ENCODE measurements at regions not wholly inside any gene's neighbourhood (a gene's known extent, or its start where the extent isn't known, plus 50 kb on each side); places are given as distances from the start of the nearest gene placed in this dataset.
A peak's percentile ranks its signal among the peaks of the same experiment; 100 is the strongest.

DNA sequence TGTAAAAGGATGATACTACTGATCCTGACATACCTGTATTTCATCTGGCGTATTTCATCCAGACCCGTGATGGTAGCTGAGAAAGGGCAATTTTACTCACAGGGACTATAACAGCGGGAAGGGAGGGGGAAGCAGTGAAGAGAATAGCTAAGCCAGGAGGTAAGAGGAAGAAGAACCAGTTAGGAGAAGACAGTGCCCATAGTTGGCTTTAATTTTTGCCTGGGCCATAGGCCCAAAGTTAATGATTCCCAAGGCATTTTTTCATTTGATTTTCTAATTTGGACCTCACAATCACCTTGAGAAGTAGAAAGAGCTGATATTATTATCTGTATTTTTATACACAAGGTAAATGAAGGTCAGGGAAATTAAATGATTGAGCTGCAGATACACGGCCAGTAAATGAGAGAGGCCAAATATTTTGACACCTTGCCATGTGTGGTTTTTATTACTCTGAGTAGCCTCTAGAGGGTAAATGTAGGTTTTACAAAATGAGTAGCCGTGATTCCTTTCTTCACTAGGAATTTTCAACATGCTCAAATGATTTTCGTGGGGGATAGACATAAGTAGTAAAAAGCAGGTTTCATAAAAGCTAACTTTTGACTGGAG lies 382.2 kb downstream of the FUT8 start:
- DNase-seq (ENCODE audit: low read depth) = no peak

- no peak for DNase-seq (ENCODE audit: low read depth)
Observed at GRCh38 chr14:65798216-65798615, 385.7 kb downstream of the FUT8 start.

DNA sequence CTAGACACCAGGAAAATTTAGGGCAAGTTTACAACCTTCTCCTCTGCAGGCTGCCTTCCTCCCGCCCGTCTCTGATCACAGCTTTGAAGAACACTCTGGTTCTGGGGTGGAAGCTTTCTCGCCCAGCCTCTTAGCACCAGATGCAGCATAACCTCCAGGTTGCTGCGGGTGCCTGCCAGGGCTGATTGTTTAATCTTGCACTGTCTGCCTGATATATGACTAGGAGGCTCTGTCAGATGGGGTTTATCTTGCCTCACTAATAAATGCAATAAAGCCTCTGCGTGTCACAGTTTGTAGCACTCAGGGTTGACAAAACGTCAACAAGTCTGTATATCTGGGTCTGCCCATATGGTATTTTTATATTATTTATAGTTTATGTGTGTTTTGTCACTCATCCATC lies 388.2 kb downstream of the FUT8 start:
- DNase-seq (ENCODE audit: low read depth) = no peak

- no peak for DNase-seq (ENCODE audit: low read depth)
Observed at GRCh38 chr14:65802196-65802595, 389.7 kb downstream of the FUT8 start.

- DNase-seq (ENCODE audit: low read depth) = no peak
Observed at GRCh38 chr14:65803885-65804284, 391.4 kb downstream of the FUT8 start.

DNA sequence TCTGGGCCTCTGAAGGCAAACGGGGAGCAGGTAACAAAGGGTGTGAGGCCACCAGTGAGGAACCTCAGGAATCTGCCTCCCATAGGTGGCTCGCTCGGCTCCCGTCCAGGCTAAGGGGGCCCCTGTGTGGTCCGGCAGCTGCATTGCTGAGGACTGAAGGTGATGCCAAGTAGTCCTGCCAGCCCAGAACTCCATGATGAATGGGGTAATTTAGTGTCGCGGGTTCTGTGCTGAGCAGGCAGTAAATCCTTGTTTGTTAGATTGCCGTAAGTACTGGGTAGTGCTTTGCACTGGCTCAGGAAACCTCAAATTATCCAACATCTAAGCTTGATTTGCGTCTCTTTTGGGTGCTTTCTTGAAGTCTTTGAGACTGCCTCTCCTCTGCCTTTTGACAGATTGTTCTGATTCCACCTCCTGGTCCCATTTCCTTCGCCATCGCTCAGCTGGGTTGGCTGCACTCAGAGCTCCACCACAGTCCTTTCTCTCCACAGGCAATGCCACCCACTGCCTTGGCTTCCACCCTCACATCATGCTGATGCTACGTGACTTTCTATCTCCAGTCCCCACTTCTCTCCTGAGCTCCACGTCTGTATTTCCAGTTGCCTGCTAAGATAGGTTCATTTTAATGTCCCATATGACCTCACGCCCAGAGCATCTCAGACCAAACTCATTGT lies 392.0 kb downstream of the FUT8 start:
- DNase-seq (ENCODE audit: low read depth) = no peak

DNA sequence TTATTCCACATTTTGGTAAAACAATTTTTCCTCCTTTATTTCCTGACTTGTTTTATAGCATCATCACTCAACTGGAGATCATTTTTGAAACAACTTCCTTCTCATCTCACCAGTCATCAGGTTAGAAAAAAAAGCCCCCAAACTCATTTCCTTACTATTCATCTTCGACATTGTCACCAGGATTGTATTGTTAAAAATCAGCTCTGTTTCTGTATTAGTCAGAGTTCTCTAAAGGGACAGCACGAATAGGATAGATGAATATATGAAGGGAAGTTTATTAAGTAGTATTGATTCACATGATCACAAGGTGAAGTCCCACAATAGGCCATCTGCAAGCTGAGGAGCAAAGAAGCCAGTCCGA lies 392.6 kb downstream of the FUT8 start:
- DNase-seq (ENCODE audit: low read depth) = no peak

DNA sequence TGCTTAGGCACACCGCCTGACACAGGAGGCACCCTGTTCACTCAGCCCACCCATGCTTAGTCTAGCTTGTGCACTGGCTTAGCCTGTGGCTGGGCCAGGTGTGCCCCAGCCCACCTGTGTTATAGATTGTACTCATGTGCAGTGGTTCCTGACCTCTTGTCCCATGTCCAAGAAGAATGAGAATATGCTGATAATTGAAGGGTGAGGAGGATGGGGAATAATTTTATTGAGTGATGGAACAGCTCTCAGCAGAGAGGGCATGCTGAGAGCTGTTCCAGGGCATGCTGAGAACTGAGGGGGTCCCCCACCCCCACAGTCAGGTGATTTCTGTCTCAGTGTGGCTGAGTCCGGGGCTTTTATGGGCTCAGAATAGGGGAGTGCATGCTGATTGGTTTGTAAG lies 395.9 kb downstream of the FUT8 start:
- no peak for DNase-seq (ENCODE audit: low read depth)

DNA sequence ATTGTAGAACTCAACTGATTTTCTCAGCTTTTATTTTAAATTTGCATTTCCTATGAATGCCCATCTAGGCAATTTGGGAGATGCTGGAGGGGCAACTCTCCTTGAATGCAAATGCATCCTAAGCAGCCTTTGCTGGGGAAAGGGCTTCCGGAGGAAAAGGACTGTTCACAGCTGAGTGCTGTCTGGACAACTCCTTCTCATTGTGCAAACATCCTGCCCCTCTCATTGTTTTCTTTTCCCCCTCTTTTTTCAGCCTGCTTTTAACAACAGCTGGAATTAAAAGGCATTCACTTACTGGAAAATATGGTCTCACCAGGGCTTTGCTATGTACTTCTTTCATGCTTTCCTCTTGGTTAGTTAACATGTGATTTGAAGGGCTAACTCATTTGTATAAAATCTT lies 397.8 kb downstream of the FUT8 start:
- DNase-seq (ENCODE audit: low read depth) = no peak

- DNase-seq (ENCODE audit: low read depth) = no peak
Observed at GRCh38 chr14:65813760-65814384, 401.3 kb downstream of the FUT8 start.

GRCh38 chr14:65815127-65815526 lies 402.6 kb downstream of the FUT8 start:
- no peak for DNase-seq (ENCODE audit: low read depth)

GRCh38 chr14:65817011-65817410 lies 404.5 kb downstream of the FUT8 start:
- no peak for DNase-seq (ENCODE audit: low read depth)

- no peak for DNase-seq (ENCODE audit: low read depth)
Observed at GRCh38 chr14:65819569-65819968, 407.0 kb downstream of the FUT8 start.

DNA sequence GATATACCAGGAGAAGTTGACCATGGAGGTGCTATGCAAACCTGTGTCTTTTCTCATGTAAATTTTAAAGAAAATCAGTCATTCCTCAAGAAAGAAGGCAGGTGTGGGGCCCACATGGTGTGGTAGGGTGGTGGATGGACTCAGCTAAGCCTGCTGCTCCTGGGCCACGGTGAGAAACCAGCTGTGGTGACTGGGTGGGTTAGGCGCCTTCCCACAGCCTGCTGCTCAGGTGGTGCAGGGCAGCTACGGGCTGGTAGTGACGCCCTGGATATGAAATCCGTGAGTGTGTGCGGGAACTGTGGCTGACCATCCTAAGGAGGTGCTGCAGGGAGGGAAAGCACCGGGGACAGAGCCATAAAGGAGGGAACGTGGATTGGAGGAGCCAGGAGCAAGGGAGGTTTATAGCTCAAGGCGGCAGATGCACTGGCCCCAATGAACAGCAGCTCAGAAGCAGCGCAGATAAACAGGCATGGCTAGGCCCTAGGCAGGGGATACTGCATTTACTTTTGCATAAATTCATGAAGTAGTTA lies 408.8 kb downstream of the FUT8 start:
- DNase-seq (ENCODE audit: low read depth) = no peak

GRCh38 chr14:65824285-65824977 lies 411.9 kb downstream of the FUT8 start:
- peak; percentile 5 for DNase-seq (ENCODE audit: low read depth)

- DNase-seq (ENCODE audit: low read depth) = no peak
Observed at GRCh38 chr14:65824978-65825299, 412.4 kb downstream of the FUT8 start.

DNA sequence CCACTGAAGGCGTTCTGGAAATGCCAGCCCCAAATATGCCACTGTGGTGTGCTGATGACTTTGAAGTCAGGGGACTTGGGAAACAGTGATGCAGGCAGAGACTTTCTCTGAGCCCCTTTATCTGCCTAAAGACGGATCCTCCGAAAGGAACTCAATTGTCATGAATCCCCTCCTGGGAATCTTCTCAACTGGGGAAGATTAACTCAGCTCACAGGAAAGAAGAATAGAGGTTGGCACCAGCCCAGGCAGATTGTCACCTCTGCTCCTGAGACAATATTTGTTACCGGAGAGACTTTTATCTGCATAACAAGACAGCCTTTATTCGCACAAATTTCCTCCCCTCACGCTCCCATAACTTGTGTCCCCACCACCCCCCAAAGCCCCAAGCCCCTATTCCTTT lies 414.4 kb downstream of the FUT8 start:
- DNase-seq (ENCODE audit: low read depth) = no peak

DNA sequence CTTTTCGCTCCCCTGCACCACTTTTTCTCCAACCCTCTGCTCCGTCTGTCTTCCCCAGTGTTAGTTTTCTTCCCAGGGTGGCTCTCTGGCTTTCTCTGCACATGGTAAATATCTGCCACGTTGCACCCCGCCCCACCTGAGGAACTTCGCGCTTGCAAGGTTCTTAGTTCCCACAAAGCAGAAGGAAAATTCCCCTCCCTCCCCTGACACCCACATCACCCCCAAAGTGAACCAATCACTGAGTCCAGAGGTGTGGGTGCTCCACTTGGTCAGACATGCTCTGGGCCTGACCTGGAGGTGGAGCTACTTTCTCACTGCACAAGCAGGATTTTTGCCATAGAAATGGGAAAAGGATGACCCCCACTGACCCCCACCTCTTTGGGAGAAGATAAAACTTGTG lies 415.0 kb downstream of the FUT8 start:
- no peak for DNase-seq (ENCODE audit: low read depth)

GRCh38 chr14:65828396-65828795 lies 415.9 kb downstream of the FUT8 start:
- DNase-seq (ENCODE audit: low read depth) = no peak

- DNase-seq (ENCODE audit: low read depth) = no peak
Observed at GRCh38 chr14:65832431-65833266, 420.1 kb downstream of the FUT8 start.

GRCh38 chr14:65833267-65833880 lies 420.8 kb downstream of the FUT8 start:
- DNase-seq (ENCODE audit: low read depth) = no peak

DNA sequence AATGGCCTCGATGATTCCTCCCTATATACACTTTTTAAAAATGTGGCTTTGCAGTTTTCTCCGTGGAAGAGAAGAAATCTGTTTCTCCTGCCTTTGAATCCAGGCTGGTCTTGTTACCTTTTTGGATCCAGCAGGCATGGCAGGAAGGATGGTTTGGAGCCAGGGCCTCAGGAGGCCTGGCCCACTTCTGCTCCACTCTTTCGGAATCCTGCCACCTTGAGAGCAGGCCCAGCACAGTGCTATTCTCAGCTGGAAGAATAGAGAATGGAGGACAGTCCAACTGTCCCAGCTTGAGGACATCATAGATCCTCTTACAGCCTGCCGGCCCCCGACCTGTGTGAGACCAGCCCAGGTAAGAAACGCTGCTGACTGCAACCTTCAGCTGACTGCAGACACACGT lies 421.5 kb downstream of the FUT8 start:
- no peak for DNase-seq (ENCODE audit: low read depth)
